ENCODE measurements at regions not wholly inside any gene's neighbourhood (a gene's known extent, or its start where the extent isn't known, plus 50 kb on each side); places are given as distances from the start of the nearest gene placed in this dataset.
"Not testable (repeated sequence)": the region's sequence is repeated elsewhere in the genome, so short reads cannot be mapped to it uniquely, and the experiment has no call there.

DNA sequence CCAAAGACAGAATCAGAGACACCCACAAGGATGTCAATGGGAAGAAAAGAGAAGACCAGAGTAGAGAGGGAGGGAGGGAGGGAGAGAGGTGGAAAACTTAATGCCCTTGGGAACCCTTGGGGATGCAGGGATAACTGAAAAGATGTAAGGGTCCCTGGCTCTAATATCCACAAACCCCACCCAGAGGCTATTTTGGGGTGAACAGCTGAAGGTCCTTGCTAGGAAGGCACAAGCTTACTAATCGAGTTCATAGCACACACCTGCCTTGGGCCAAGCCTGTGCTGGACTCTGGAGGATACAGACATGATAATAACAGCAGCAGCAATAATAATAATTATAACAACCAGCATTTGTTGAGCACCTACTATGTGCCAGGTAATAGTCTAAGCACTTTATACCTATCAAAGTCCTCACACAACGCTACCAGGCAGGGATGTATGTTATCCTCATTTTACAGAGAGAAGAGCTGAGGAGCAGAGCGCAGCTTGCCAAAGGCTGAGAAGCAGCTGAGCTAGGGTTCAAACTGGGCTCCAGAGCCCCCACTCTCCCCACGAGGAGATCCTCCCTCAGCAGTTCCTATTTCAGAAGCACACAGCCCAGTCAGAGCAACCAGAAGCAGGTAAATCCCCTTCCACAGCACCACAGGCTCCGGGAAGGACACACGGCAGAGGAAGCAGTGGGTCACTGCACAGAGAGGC, 174.2 kb downstream of the ANKRD60 start:
- ATAC-seq (no peak), DNase-seq (ENCODE audit: missing footprints) (no peak)
- intact Hi-C loops (cut with DNase I): no loop called here

DNA sequence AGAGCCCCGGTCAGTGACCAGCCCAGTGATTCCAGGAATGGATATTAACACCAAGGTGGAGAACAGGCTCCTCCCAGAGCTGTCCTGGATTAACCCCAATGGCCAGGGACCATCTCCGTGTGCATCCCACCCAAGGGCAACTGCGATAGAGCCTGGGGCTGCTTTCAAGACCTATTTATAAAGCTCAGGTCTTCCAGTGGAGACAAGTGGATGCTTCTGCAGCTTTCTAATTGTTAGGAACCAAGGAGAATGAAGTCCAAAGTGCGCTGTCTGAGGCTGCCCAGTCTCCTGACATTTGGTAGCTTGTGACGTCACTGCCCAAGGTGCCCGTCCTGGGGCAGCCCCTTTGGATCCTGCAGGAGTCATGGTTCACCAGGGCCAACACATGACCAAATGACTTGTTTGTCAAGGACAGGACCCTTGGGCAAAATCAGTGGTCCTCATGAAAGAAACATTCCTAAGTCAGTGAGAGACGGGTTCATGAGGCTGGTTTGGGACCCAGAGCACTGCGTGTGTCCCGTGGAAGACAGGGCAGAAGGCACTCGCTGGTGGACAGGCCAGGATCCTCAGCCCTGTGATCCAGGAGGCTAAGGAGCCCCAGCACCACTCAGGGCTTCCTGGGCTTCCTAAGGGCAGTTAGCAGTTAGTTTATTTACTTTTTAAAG, 174.9 kb downstream of the ANKRD60 start:
- DNase-seq (ENCODE audit: missing footprints) (no peak), ATAC-seq (no peak)
- intact Hi-C loops (cut with DNase I): no loop called here

DNA sequence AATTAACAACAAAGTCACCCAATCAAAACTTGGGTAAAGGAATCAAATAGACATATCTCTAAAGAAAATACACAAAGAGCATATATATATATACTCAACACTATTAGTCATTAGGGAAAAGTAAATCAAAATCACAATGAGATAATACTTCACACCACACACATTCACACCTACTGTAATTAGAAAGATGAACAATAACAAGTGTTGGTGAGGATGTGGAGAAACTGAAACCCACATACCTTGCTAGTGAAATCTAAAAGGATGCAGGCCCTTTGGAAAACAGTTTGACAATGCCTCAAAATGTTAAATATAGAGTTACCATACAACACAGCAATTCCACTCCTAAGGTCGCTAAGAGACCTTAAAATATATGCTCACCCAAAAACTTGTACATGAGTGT, 177.1 kb downstream of the ANKRD60 start:
- ATAC-seq: no peak
- no peak for DNase-seq (ENCODE audit: missing footprints)
- intact Hi-C loops (cut with DNase I): no loop called here

DNA sequence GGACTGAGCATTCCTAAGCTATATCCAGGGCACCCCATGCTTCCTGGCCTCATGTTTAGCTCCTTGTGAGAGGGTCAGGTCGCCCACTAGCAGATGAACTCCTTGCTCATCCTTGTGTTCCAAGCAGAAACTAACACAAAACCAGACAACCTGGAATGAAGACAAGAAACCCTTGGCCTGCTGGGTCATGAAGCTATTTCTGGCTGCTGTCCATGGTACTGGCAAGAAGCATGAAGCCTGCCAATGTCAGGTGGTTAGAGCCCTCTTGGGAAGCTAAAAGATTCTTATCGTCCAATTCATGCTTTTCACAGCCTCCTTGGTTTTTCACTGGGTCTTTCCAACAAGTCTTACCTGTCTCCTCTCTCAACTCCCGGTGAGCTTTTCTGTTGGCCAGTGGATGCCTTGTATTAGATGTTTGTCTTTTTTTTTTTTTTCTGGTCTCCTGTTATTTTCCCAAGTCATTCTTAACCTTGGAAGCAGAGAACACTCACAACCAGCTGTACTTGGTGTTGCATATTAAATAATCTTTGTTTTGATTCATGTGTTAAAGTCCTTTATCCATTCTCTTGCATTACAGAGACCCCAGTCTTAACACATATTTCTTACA, 180.3 kb downstream of the ANKRD60 start:
- DNase-seq (ENCODE audit: missing footprints) (no peak), ATAC-seq (no peak)
- intact Hi-C loops (cut with DNase I): no loop called here

DNA sequence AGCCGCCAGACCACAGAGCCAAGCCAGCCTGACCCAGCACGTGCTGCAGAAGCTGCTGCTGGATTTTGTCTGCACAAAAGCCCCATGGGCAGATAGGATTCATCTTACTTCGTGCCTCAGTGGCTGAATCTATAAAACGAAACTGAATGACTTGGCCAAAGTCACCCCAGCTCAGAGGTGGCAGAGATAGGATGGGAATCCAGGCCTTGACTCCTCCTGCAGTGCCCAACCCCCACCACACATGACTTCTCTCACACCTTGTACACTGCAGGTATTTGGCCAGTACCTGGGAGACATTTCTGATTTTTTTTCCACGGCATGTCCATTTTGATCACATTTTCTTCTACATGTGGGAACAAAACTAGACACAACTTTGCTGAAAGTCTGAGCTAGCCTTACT, 182.1 kb downstream of the ANKRD60 start:
- intact Hi-C loops (cut with DNase I): no loop called here
- no peak for DNase-seq (ENCODE audit: missing footprints)
- ATAC-seq: no peak

DNA sequence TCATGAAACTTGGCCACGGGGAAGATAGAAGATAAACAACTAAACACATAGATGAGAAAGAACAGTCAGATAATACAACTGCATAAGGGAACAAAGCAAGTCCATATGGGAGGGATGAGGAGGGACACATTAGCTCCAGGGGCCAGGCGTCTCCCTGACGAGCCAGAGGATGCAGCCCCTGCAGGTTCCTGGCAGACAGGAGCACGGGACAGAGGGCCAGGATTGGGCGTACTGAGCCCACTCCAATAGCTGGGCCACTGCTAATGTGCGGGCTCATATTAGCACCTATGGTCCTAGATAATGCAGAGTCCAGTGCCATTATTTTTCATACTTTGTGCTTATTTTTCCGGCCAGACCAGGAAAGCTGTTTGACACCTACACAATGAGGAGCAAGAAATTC, 182.9 kb downstream of the ANKRD60 start:
- intact Hi-C loops (cut with DNase I): no loop called here
- no peak for ATAC-seq

DNA sequence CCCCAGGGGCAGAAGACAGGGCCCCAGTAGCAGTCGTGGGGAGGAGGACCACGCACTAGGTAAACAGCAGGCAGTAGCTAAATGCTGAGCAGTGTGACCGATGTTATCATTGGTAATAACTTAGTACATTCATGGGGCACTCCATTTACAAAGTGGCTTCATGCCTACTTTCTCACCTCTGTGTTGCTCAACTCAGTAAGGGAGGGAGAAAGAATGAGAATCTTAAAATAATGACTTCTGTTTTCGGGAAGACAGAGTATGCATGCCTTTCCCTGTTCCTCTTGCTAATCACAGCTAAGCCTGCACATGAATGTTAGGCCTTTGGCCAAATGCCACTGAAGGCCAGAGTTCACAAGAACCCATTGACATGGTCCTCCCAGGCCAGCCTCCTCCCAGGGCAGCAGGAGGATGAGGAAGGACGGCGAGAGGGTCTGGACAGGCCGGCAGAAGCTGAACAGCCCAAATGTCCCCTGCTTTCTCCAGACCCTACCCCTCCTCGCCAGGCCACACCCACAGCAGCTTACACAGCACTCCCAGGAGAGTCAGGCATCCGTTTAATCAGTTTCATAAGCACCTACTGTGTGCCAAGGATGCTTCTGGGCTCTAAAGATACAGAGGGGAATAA, 183.4 kb downstream of the ANKRD60 start:
- ATAC-seq: no peak
- intact Hi-C loops (cut with DNase I): no loop called here
- peak; percentile 37 for DNase-seq (ENCODE audit: missing footprints)

More for the DNA sequence above, 182.9 kb downstream of the ANKRD60 start:
- DNase-seq (ENCODE audit: missing footprints): peak; percentile 9

DNA sequence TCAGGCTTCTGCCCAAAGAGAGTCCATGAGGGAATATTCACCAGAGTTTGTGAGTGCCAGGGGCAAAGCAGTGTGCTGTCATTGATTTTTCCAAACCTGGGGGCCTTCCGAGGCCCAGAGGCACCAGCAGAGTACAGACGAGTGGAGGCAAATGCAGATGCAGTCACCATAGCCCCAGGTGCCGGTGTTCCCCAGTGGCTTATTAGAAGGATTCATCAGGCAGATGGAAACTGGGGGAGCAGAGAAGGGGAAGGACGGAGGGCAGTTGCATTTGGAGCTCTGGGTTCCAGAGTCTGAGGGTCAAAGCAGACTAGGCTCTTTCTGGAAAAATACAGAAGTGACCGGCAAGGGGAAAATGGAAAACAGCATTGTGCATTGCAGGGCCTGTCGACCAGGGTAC, 184.2 kb downstream of the ANKRD60 start:
- ATAC-seq (no peak), DNase-seq (ENCODE audit: missing footprints) (peak; percentile 20)
- intact Hi-C loops (cut with DNase I): no loop called here

DNA sequence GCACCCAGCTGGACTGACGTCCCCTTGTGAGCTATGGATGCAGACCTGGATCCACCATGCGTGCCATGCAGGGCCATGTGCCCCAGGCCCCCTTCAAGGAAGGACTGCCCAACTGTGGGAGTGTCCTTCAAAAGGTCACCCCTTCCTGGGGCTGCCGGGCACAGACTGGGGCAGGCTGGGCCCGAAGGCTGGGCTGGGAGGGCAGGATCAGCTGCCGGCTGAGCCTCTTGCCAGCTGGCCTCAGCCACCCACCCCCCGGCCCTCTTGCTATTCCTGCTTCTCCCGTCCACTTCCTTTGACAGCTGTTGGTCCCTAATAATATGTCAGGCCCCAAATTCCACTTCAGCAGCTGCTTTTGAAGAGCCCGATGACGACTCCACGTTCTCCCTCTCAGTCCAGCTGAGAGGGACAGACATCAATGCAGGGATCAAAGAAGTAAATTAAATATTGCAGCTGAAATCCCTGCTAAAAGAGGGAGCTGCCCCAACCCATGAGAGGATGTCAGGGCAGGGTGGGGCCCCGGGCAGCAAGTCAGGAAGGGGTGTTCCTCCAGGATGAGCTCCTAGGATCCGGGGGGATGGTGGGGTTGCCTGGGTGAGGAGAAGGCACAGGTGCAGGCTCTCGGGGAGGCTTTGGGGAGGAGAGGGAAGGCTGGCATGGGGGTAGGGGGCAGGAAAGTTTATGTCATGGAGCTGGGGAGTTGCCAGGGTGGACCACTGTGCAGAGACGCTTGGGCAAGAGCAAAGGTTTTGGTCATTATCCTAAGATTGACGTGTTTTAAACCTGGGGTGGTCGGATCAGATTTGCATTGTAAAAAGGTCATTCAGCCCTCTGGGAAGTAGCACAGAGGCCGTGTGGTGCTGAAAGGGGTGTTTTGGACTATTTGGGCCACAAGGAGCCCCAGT, 185.0 kb downstream of the ANKRD60 start:
- intact Hi-C loops (cut with DNase I): no loop called here
- ATAC-seq: no peak
- DNase-seq (ENCODE audit: missing footprints): peak; percentile 37

DNA sequence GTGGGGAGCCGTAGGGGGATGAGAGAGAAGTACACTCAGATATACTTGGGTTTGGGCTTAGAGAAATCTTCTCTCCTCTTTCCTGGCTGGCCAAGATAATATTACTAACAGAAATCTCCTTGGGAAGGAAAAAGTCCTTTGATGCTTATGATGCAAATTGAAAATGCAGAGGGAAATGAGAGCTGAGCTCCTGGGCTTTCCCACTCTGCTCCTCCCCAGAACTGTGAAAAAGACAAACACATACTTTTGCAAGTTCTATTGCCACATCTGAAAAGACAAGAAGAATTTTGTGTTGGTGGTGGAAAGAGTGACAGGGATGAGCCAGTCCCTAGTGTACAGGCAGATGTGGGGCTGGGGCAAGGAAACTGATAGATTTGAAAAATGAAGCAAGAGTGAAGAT, 185.9 kb downstream of the ANKRD60 start:
- no peak for ATAC-seq
- DNase-seq (ENCODE audit: missing footprints): no peak
- intact Hi-C loops (cut with DNase I): no loop called here

DNA sequence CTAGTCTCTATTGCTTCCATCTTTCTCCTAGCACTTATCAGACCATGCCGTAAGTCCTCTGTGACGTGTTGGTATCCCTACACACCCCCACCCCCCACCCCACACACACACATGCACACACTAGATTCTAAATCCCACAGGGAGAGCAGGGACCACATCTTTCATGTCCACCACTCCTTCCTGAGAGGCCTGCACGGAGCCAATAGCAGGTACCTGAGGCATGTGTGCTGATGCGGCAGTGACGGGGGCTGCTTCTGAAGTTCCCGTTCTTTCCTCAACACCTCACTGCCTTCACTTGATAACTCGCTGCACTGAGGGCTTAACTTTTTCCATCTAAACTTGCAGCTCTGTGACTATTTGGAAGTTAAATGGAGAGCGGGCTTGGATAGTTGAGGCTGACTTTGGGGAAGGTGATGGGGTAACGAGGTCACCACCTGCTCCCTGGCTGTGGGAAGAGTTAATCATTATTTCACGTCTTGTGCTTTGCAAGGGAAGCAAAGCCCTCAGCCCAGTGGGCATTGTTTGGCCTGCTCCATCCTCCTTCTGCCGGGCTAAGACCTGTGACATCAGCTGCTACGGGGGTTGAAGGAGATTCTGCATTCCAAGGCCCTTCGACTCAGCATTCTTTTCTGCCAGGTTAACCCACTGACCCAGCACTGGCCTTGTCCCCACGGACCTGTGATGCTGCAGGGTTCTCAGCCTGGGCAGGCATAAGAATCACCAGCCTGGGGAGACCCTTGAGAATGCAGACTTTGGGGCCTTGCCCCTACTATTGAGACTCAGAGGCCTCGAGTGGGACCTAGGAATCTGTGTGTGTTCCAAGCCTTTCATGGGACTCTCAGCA, 187.8 kb downstream of the ANKRD60 start:
- intact Hi-C loops (cut with DNase I): no loop called here
- ATAC-seq: no peak
- peak; percentile 17 for DNase-seq (ENCODE audit: missing footprints)

DNA sequence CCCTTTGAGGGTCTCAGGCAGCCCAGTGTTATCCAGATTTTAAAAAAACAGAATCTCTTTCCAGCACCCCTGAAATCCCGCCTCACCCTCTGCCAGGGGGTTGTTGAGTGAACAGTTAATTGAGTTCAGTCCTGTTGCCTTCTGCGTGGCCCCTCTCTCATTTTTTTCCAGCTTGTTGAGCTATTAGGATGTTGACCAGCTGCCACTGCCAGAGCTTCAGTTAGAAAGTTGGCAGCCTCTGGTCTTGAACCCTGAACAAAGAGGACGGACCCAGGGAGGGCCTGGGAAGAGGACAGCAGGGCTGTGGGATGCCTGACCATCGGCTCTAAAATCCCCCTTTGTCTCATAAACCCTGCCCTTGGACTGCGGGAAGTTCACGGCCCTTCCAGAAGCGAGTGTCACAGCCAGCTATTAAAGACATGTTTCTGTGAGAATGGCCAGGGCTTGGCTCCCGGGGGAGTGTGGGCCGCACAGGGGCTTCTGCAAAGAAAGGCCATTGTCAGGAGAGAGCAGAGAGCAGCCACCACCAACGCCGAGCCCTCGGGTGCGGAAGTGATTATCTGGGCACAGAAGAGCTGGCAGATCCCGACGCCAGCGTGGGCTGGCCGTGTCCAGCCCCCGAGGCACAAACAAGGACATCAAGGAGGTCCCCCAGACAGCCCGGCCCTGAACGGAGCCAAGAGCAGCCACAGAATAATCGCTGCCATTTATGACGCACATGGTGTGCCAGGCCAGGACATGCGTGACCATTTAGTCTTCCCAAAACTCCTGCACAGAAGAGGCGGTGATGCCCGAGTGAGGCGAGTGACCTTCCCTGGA, 189.0 kb downstream of the ANKRD60 start:
- DNase-seq (ENCODE audit: missing footprints) (no peak), ATAC-seq (no peak)
- intact Hi-C loops (cut with DNase I): no loop called here

DNA sequence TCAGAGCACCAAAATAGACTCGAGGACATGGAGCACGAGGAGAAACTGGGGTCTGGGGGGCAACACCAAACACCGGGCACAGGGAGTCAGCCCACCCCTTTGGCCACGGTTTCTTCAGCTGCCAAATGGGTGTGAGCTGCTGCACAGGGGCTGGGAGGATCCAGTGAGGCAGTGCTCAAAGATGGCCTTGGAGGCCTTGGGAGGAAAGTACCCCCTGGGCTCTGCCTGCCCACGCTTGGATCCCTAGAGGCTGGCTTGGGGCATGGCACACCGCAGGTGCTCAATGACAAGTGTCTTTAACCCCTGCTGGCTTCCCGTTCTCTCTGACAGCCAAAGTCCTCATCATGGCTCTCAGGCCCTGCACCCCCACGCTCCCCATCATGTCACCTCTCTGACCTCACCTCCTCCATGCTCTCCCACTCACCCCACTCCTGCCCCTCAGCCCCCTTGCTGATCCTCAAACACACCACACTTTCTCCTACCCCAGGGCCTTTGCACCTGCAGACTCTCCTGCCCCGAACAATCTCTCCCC, 190.3 kb downstream of the ANKRD60 start:
- ATAC-seq (no peak), DNase-seq (ENCODE audit: missing footprints) (no peak)
- intact Hi-C loops (cut with DNase I): no loop called here

DNA sequence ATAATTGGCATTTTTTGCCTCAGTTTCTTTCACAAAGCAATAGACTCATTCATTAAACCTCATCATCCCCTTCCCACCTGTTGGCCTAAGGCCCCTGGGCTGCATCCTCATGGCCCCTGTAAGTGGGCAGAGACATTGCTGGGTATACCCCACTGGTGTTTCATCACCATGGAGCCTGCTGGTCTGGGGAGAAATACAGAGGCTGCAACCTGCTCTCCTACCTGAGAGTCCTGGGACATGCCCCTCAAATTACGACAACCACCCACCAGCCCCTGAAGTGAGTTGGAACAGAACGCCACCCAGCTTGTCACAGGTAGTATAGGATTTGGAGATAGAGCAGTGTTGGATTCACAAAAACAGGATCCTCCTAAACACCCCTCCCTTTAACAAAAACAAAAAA, 190.8 kb downstream of the ANKRD60 start:
- ATAC-seq (no peak), DNase-seq (ENCODE audit: missing footprints) (no peak)
- intact Hi-C loops (cut with DNase I): no loop called here

DNA sequence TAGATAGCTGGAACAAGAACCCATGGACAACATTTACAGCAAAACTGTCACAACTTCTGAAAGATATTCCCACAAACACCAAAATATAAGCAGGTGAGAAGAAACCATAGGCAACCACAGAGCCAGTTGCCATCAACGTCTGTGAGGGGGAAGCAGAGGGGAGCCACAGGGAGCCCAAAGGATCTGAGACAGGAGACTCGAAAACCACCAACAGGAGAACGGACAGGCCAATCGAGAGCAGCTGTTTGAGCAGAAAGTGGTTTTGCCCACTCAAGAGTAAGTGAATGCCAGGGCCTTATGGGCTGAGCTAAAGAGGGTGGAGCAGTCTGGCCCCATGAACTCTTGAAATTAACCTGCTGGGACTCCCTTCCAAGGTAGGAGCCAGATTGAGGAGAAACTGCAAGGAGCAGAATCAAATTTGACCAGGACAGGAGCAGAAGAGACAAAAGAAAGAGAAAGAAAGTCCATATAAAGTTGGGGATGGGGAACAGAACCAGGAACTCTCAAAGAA, 195.4 kb downstream of the ANKRD60 start:
- no peak for ATAC-seq
- intact Hi-C loops (cut with DNase I): no loop called here
- DNase-seq (ENCODE audit: missing footprints): no peak

DNA sequence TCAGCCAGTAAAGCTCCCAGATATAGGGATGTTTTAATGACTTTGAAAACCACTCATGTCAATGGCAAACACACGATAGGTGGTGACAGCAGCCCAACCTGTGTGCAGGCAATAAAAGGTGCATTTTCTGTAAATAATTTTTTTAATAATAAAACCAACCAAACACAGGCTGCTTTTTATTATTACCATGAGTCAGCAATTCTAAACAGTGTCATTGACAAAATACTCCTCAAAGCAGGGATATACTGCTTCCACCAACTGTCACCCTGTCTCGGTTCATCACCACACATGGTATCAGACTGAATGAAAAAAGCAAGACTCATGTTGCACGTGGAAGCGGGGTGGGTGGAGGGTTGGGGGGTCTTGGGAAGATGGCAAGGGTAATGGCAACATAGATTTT, 195.9 kb downstream of the ANKRD60 start:
- ATAC-seq (no peak), DNase-seq (ENCODE audit: missing footprints) (no peak)
- intact Hi-C loops (cut with DNase I): no loop called here

DNA sequence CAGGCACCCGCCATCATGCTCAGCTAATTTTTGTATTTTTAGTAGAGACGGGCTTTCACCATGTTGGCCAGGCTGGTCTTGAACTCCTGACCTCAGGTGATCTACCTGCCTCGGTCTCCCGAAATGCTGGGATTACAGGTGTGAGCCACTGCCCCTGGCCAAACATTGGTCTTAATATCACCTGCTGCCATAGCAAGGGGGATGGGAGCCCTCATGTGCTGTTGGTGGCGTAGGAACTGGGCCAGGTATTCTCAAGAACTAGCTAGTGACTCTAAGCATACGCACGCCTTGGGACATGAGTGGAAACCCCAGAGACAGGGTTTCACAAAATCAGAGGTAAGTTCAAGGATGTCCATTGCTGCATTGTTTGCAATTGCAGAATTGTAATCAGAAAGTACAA, 197.1 kb downstream of the ANKRD60 start:
- intact Hi-C loops (cut with DNase I); ATAC-seq; DNase-seq (ENCODE audit: missing footprints): not testable (repeated sequence)
